GM23338 (cell line): ENCODE measurements at regions not wholly inside any gene's neighbourhood (a gene's known extent, or its start where the extent isn't known, plus 50 kb on each side); places are given as distances from the start of the nearest gene placed in this dataset.

Experiments used
- ATAC-seq: fragments of 200-7000 bp; cut with Tn5 transposase; 3 replicates; pipeline ENCODE4 v1.9.1; 2020
- DNase-seq: peaks from one replicate; pipeline ENCODE4 v3.0.0-alpha.2; 2015; ENCODE audit warnings: low spot score
- H2AFZ ChIP-seq: fragments of 200-600 bp; sonication (generic); 2 replicates; pipeline ENCODE4 v1.8.0; 2016; ENCODE audit warnings: antibody characterized with exemption, mild to moderate bottlenecking, moderate library complexity
- H3F3A ChIP-seq: fragments of 200-600 bp; sonication (generic); replicated peaks from 2 replicates; pipeline ENCODE4 v1.8.0; 2017; ENCODE audit warnings: antibody characterized with exemption, mixed run types, low read depth
- H3K27ac ChIP-seq: fragments of 200-600 bp; sonication (generic); 2 replicates; pipeline ENCODE4 v1.6.1; 2016; ENCODE audit warnings: low read depth
- H3K27me3 ChIP-seq: fragments of 200-600 bp; sonication (generic); 2 replicates; pipeline ENCODE4 v1.8.0; 2016; ENCODE audit warnings: mild to moderate bottlenecking, mixed run types, moderate library complexity; ENCODE audit not compliant: insufficient read depth
- H3K36me3 ChIP-seq: fragments of 200-600 bp; sonication (generic); 2 replicates; pipeline ENCODE4 v1.8.0; 2016; ENCODE audit warnings: mild to moderate bottlenecking; ENCODE audit not compliant: insufficient read depth
- H3K4me1 ChIP-seq: fragments of 200-600 bp; sonication (generic); 2 replicates; pipeline ENCODE4 v1.8.0; 2016; ENCODE audit warnings: mild to moderate bottlenecking, moderate library complexity; ENCODE audit not compliant: insufficient read depth
- H3K4me2 ChIP-seq: fragments of 200-600 bp; sonication (generic); 2 replicates; pipeline ENCODE4 v1.7.1; 2017; ENCODE audit warnings: mixed run types
- H3K4me3 ChIP-seq: fragments of 200-600 bp; sonication (generic); 2 replicates; pipeline ENCODE4 v1.6.1; 2016; ENCODE audit warnings: mixed run types
- H3K79me2 ChIP-seq: fragments of 200-600 bp; sonication (generic); replicated peaks from 2 replicates; pipeline ENCODE4 v1.8.0; 2017; ENCODE audit warnings: mild to moderate bottlenecking; ENCODE audit not compliant: insufficient read depth
- H3K9me2 ChIP-seq: fragments of 200-600 bp; sonication (generic); 2 replicates; pipeline ENCODE4 v1.8.0; 2017; ENCODE audit not compliant: insufficient read depth
- H4K20me1 ChIP-seq: fragments of 200-600 bp; sonication (generic); replicated peaks from 2 replicates; pipeline ENCODE4 v1.8.0; 2017; ENCODE audit warnings: mild to moderate bottlenecking; ENCODE audit not compliant: insufficient read depth
- H3K27ac Mint-ChIP-seq: 2 replicates; pipeline ENCODE4 v1.8.0; 2020; ENCODE audit warnings: inconsistent platforms, mild to moderate bottlenecking, moderate library complexity, mixed read lengths
- H3K27me3 Mint-ChIP-seq: 3 replicates; pipeline ENCODE4 v1.8.0; 2022; ENCODE audit warnings: low read depth, mild to moderate bottlenecking, moderate library complexity, mixed read lengths, inconsistent platforms; ENCODE audit not compliant: insufficient read depth, poor library complexity
- H3K36me3 Mint-ChIP-seq: 3 replicates; pipeline ENCODE4 v1.8.0; 2021; ENCODE audit warnings: low read depth, mild to moderate bottlenecking, inconsistent platforms, moderate library complexity, mixed read lengths
- H3K4me1 Mint-ChIP-seq: 3 replicates; pipeline ENCODE4 v1.8.0; 2020; ENCODE audit warnings: mild to moderate bottlenecking, inconsistent platforms, mixed read lengths
- H3K4me3 Mint-ChIP-seq: 3 replicates; pipeline ENCODE4 v1.8.0; 2021; ENCODE audit warnings: moderate library complexity, mild to moderate bottlenecking, inconsistent platforms, mixed read lengths
- H3K9me3 Mint-ChIP-seq: 3 replicates; pipeline ENCODE4 v1.8.0; 2020; ENCODE audit warnings: moderate library complexity, mild to moderate bottlenecking, inconsistent platforms, mixed read lengths
- EZH2phosphoT487 ChIP-seq: fragments of 200-600 bp; sonication (generic); IDR thresholded peaks from one replicate; pipeline ENCODE4 v1.8.1; 2018; ENCODE audit warnings: antibody characterized with exemption; ENCODE audit not compliant: unreplicated experiment
- POLR2AphosphoS5 ChIP-seq: IDR thresholded peaks from 2 replicates; pipeline ENCODE4 v1.6.1; 2016; ENCODE audit warnings: antibody characterized with exemption, low read depth
- REST ChIP-seq: IDR thresholded peaks from one replicate; pipeline ENCODE4 v1.6.1; 2018; ENCODE audit warnings: antibody characterized with exemption; ENCODE audit not compliant: unreplicated experiment
- ZNF462 ChIP-seq: fragments of 250-450 bp; sonication (Bioruptor Pico); IDR thresholded peaks from 2 replicates; pipeline ENCODE4 v1.5.0; 2020; ENCODE audit warnings: mild to moderate bottlenecking, moderate library complexity

GRCh38 chr10:10579709-10580108 is 438.0 kb upstream of the CELF2 start:
- H4K20me1 ChIP-seq = no peaks in the 10 kb centered on the region
- Mint-ChIP-seq H3K4me3 (no peak overlapping the region), H3K27ac (no peak overlapping the region), H3K9me3 (no peaks in the 10 kb centered on the region), H3K4me1 (peaks cover 4% of the 10 kb centered on the region; the same call in 1 of the 3 replicates), H3K36me3 (no peaks in the 10 kb centered on the region), H3K27me3 (no peaks in the 10 kb centered on the region)
- H3K27ac ChIP-seq = no peak overlapping the region
- H3K79me2 ChIP-seq = no peaks in the 10 kb centered on the region
- H3K36me3 ChIP-seq = no peaks in the 10 kb centered on the region
- no peak for DNase-seq
- H3K4me3 ChIP-seq = no peak overlapping the region
- H2AFZ ChIP-seq = no peak overlapping the region
- no peaks in the 10 kb centered on the region; the same call in 1 of the 2 replicates for H3K4me1 ChIP-seq
- no peaks in the 10 kb centered on the region for H3K27me3 ChIP-seq
- no peaks in the 10 kb centered on the region for H3F3A ChIP-seq
- ATAC-seq = no peak
- H3K9me2 ChIP-seq = no peaks in the 10 kb centered on the region
- TF ChIP-seq ZNF462 (CRISPR knock-in tag) (no peak), REST (no peak), POLR2AphosphoS5 (no peak), EZH2phosphoT487 (no peak)
- no peak overlapping the region for H3K4me2 ChIP-seq
